ENCODE measurements at regions not wholly inside any gene's neighbourhood (a gene's known extent, or its start where the extent isn't known, plus 50 kb on each side); places are given as distances from the start of the nearest gene placed in this dataset.

GRCh38 chr9:109627042-109627441 lies 128.9 kb upstream of the PTPN3 start:
- TF ChIP-seq, protein P1, sequence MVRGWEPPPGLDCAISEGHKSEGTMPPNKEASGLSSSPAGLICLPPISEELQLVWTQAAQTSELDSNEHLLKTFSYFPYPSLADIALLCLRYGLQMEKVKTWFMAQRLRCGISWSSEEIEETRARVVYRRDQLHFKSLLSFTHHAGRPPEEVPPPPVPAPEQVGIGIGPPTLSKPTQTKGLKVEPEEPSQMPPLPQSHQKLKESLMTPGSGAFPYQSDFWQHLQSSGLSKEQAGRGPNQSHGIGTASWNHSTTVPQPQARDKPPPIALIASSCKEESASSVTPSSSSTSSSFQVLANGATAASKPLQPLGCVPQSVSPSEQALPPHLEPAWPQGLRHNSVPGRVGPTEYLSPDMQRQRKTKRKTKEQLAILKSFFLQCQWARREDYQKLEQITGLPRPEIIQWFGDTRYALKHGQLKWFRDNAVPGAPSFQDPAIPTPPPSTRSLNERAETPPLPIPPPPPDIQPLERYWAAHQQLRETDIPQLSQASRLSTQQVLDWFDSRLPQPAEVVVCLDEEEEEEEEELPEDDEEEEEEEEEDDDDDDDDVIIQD (CRISPR knock-in tag; IDR thresholded peaks at IDR 0.05) = no peak
- TF ChIP-seq SP1 (CRISPR knock-in tag; IDR thresholded peaks at IDR 0.05) (no peak), NBN (IDR thresholded peaks at IDR 0.05; ENCODE audit: low read depth) (no peak), HDAC1 (IDR thresholded peaks at IDR 0.05) (no peak), BMI1 (IDR thresholded peaks at IDR 0.05; ENCODE audit: low read length) (no peak), ZNF174 (CRISPR knock-in tag; IDR thresholded peaks at IDR 0.05) (no peak)
- TF ChIP-seq, protein P2, sequence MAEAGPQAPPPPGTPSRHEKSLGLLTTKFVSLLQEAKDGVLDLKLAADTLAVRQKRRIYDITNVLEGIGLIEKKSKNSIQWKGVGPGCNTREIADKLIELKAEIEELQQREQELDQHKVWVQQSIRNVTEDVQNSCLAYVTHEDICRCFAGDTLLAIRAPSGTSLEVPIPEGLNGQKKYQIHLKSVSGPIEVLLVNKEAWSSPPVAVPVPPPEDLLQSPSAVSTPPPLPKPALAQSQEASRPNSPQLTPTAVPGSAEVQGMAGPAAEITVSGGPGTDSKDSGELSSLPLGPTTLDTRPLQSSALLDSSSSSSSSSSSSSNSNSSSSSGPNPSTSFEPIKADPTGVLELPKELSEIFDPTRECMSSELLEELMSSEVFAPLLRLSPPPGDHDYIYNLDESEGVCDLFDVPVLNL (CRISPR knock-in tag; IDR thresholded peaks at IDR 0.05; ENCODE audit: low read depth) = no peak
